Left renal pelvis (tissue), 4 donors: ENCODE measurements at regions not wholly inside any gene's neighbourhood (a gene's known extent, or its start where the extent isn't known, plus 50 kb on each side); places are given as distances from the start of the nearest gene placed in this dataset.

ENCODE experiments used
- DNase-seq, 4 donors: peaks; one replicate each; pipeline ENCODE4 v3.0.0-alpha.2; 2013; ENCODE audit warnings: low read depth in 4 of 4, low spot score in 3 of 4

GRCh38 chr11:8858808-8859207, 52.2 kb upstream of the AKIP1 start:
- no peak for DNase-seq
